Osteocyte (in vitro differentiated cells): ENCODE measurements at regions not wholly inside any gene's neighbourhood (a gene's known extent, or its start where the extent isn't known, plus 50 kb on each side); places are given as distances from the start of the nearest gene placed in this dataset.

ENCODE experiments used
- DNase-seq: peaks from one replicate; pipeline ENCODE4 v3.0.0; 2021; ENCODE audit warnings: mixed read lengths; ENCODE audit not compliant: unreplicated experiment; ENCODE audit errors: extremely low spot score
- H3K27ac Mint-ChIP-seq: one replicate; pipeline ENCODE4 v1.8.0; 2021; ENCODE audit warnings: mild to moderate bottlenecking, mixed read lengths; ENCODE audit not compliant: unreplicated experiment
- H3K27me3 Mint-ChIP-seq: one replicate; pipeline ENCODE4 v1.8.0; 2021; ENCODE audit warnings: mixed read lengths; ENCODE audit not compliant: unreplicated experiment
- H3K36me3 Mint-ChIP-seq: one replicate; pipeline ENCODE4 v1.8.0; 2021; ENCODE audit warnings: mixed read lengths; ENCODE audit not compliant: unreplicated experiment
- H3K4me1 Mint-ChIP-seq: one replicate; pipeline ENCODE4 v1.8.0; 2021; ENCODE audit warnings: mixed read lengths; ENCODE audit not compliant: unreplicated experiment
- H3K4me3 Mint-ChIP-seq: one replicate; pipeline ENCODE4 v1.8.0; 2021; ENCODE audit warnings: mild to moderate bottlenecking, moderate library complexity, mixed read lengths; ENCODE audit not compliant: unreplicated experiment
- H3K9me3 Mint-ChIP-seq: one replicate; pipeline ENCODE4 v1.8.0; 2021; ENCODE audit warnings: mixed read lengths; ENCODE audit not compliant: unreplicated experiment
- TF ChIP-seq, protein P1 (sequence below): fragments of 200-600 bp; sonication (generic); IDR thresholded peaks from 2 replicates; pipeline ENCODE4 v1.5.0; 2021; ENCODE audit warnings: antibody characterized with exemption, mild to moderate bottlenecking, moderate library complexity

DNA sequence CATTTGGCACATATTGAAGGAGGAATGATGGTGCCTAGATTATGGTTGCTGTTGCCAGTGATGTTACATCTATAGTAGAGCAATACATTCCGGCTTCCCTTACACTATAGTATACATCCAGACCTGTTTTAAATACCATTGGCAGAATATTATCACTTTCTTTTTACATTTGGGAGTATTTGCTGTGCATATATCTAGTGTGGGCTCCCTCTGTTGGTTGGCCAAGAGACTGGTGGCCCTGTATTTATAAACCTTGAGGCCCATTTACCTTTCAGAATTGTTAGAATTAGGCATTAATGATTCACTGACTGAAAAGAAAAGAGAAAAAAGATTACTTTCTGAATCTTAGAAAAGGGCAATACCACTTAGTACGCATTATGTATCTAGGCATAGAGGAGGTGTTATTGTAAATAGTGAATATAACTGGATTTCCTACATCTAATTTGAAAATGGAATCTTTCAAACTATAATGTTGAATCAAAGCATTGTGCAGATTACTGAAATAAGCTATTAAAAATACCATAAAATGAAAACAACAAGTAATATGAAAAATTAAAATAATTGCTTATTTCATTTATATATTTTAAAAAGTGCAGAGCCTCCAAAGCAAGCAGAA is 628.8 kb upstream of the MAN1A1 start:
- Mint-ChIP-seq H3K36me3 (no peaks in the 10 kb centered on the region), H3K27ac (no peak overlapping the region), H3K27me3 (peaks cover 3% of the 10 kb centered on the region), H3K9me3 (no peaks in the 10 kb centered on the region), H3K4me1 (no peaks in the 10 kb centered on the region), H3K4me3 (no peak overlapping the region)
- TF ChIP-seq, protein P1, sequence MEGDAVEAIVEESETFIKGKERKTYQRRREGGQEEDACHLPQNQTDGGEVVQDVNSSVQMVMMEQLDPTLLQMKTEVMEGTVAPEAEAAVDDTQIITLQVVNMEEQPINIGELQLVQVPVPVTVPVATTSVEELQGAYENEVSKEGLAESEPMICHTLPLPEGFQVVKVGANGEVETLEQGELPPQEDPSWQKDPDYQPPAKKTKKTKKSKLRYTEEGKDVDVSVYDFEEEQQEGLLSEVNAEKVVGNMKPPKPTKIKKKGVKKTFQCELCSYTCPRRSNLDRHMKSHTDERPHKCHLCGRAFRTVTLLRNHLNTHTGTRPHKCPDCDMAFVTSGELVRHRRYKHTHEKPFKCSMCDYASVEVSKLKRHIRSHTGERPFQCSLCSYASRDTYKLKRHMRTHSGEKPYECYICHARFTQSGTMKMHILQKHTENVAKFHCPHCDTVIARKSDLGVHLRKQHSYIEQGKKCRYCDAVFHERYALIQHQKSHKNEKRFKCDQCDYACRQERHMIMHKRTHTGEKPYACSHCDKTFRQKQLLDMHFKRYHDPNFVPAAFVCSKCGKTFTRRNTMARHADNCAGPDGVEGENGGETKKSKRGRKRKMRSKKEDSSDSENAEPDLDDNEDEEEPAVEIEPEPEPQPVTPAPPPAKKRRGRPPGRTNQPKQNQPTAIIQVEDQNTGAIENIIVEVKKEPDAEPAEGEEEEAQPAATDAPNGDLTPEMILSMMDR = peak; percentile 67
- no peak for DNase-seq

DNA sequence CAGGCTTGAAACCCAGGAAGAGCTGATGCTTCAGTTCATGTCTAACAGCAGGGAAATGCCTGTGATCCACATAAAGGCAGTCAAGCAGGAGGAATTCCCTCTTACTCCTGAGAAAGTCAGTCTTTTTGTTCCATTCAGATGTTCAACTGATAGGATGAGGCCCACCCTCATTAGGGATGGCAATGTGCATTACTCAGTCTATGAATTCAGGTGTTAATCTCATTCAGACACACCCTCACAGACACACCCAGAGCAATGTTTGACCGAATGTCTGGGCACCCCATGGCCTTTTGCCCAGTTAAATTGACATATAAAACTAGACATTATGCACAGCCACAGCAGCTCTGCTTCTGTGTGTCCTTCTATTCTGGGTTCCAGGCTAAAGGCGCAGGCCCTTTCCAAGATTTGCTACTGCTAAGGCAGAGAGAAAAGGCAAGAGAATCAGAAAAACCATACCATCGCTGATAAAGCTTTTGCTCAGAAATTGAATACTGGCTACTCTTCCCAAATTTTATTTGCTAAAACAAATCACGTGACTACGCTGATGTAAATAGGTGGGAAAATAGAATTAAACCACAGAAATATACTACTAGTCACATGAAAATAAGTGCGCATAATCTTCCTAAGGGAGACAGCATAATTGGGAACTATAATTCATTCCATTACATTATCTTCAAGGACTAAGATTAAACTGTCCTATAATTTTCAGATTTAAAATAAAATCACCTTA is 625.0 kb upstream of the MAN1A1 start:
- H3K9me3 Mint-ChIP-seq = no peaks in the 10 kb centered on the region

DNA sequence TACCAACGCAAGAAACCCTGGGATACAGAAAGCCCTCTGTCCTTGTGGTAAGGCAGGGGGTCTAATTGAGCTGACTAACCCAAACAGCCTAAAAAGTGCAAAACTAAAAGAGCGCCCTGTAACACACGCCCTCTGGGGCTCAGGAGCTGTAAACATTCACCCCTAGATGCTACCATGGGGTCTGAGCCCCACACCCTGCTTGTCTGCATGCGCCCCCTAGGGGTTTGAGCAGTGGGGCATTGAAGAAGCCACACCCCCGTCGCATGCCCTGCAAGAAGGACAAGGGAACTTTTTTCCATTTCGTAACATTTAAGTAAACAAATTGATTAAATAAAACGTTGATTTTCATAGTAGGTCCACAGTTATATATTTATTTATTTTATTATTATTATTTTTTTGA is 616.9 kb upstream of the MAN1A1 start:
- TF ChIP-seq, protein P1 = no peak
- Mint-ChIP-seq H3K27ac (no peak overlapping the region), H3K27me3 (no peaks in the 10 kb centered on the region), H3K4me3 (no peak overlapping the region), H3K4me1 (no peaks in the 10 kb centered on the region), H3K36me3 (no peaks in the 10 kb centered on the region), H3K9me3 (no peaks in the 10 kb centered on the region)
- DNase-seq = no peak

More for the DNA sequence above, 625.0 kb upstream of the MAN1A1 start:
- no peak overlapping the region for H3K27ac Mint-ChIP-seq
- DNase-seq = no peak
- H3K36me3 Mint-ChIP-seq = no peaks in the 10 kb centered on the region
- TF ChIP-seq, protein P1 = no peak
- H3K4me1 Mint-ChIP-seq = no peaks in the 10 kb centered on the region
- peaks cover 3% of the 10 kb centered on the region for H3K27me3 Mint-ChIP-seq
- H3K4me3 Mint-ChIP-seq = no peak overlapping the region

DNA sequence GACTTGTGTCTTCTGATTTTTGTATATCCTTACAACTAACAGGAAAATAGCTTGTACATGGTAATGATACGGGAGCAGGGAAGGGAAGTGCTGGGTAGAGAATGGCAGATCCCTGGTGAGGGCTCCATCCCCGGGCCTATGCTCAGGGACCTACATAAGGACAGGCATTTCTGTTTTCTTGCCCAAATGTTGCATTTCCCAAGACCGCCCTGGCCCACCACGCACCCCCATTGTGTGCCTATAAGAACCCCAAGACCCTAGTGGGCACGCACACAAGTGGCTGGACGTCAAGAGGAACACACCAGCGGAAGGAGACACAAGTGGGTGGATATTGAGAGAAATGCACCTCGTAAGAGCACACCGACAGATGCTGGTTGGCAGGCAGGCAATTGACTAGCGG is 616.3 kb upstream of the MAN1A1 start:
- TF ChIP-seq, protein P1 = no peak
- Mint-ChIP-seq H3K9me3 (no peaks in the 10 kb centered on the region), H3K4me1 (no peaks in the 10 kb centered on the region), H3K27ac (no peak overlapping the region), H3K36me3 (no peaks in the 10 kb centered on the region), H3K27me3 (no peaks in the 10 kb centered on the region), H3K4me3 (no peak overlapping the region)
- DNase-seq = no peak

DNA sequence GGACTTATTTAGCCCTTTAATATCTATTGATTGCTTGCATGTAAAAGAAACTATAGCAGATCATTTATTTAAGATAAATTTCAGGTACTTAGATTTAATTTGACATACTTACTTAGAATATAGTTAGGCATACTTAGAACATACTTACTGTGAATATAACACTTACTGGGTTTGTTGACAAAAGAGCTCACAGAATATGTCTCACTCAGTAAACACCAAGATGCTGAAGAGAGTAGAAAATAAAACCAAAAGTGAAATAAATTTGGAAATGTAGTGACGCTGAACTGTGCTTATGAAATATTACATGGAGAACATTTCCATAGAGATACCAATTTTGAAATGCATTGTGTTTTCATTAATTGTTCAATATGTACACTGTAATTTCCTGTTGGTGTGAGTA is 615.4 kb upstream of the MAN1A1 start:
- no peak for DNase-seq
- H3K27me3 Mint-ChIP-seq = no peaks in the 10 kb centered on the region
- no peaks in the 10 kb centered on the region for H3K4me1 Mint-ChIP-seq
- no peak overlapping the region for H3K4me3 Mint-ChIP-seq
- H3K27ac Mint-ChIP-seq = no peak overlapping the region
- H3K36me3 Mint-ChIP-seq = no peaks in the 10 kb centered on the region
- no peaks in the 10 kb centered on the region for H3K9me3 Mint-ChIP-seq
- TF ChIP-seq, protein P1 = no peak
